IMR-90 (cell line): ENCODE measurements at regions not wholly inside any gene's neighbourhood (a gene's known extent, or its start where the extent isn't known, plus 50 kb on each side); places are given as distances from the start of the nearest gene placed in this dataset.

Experiments
- BHLHE40 ChIP-seq: fragments of 150-350 bp; IDR thresholded peaks from 2 replicates; pipeline ENCODE4 v1.6.1; 2016; ENCODE audit warnings: mild to moderate bottlenecking, low read depth, low read length
- CEBPB ChIP-seq: IDR thresholded peaks from 2 replicates; pipeline ENCODE4 v1.6.1; 2012; ENCODE audit warnings: low read depth, low read length, improper control_type of control experiment
- CHD1 ChIP-seq: IDR thresholded peaks from 2 replicates; pipeline ENCODE4 v1.6.1; 2012; ENCODE audit warnings: low read depth, low read length, improper control_type of control experiment
- CTCF ChIP-seq: conservative IDR thresholded peaks from 2 replicates; pipeline ENCODE4 v1.5.1; 2012; ENCODE audit warnings: mild to moderate bottlenecking, low read depth, low read length, improper control_type of control experiment
- FOS ChIP-seq: fragments of 150-350 bp; IDR thresholded peaks from 2 replicates; pipeline ENCODE4 v1.6.1; 2016; ENCODE audit warnings: low read depth, low read length
- MAFK ChIP-seq: IDR thresholded peaks from 2 replicates; pipeline ENCODE4 v1.6.1; 2012; ENCODE audit warnings: low read depth, low read length, improper control_type of control experiment
- MAZ ChIP-seq: IDR thresholded peaks from 2 replicates; pipeline ENCODE4 v1.6.1; 2012; ENCODE audit warnings: low read depth, mild to moderate bottlenecking, low read length, improper control_type of control experiment, moderate library complexity, borderline replicate concordance
- POLR2A ChIP-seq: IDR thresholded peaks from 2 replicates; pipeline ENCODE4 v1.6.1; 2012; ENCODE audit warnings: mild to moderate bottlenecking, low read depth, low read length
- RAD21 ChIP-seq: IDR thresholded peaks from 2 replicates; pipeline ENCODE4 v1.6.1; 2012; ENCODE audit warnings: low read length, improper control_type of control experiment
- RCOR1 ChIP-seq: IDR thresholded peaks from 2 replicates; pipeline ENCODE4 v1.6.1; 2012; ENCODE audit warnings: mild to moderate bottlenecking, low read length, improper control_type of control experiment; ENCODE audit not compliant: insufficient replicate concordance
- RFX5 ChIP-seq: IDR thresholded peaks from 2 replicates; pipeline ENCODE4 v1.8.0; 2012; ENCODE audit warnings: low read depth, mild to moderate bottlenecking, low read length, moderate library complexity
- SMC3 ChIP-seq: fragments of 150-350 bp; IDR thresholded peaks from 2 replicates; pipeline ENCODE4 v1.6.1; 2016; ENCODE audit warnings: low read depth, mild to moderate bottlenecking, antibody characterized with exemption, low read length, moderate library complexity
- USF2 ChIP-seq: fragments of 150-350 bp; IDR thresholded peaks from 2 replicates; pipeline ENCODE4 v1.6.1; 2017; ENCODE audit warnings: mild to moderate bottlenecking, antibody characterized with exemption, low read length, low read depth

GRCh38 chr1:66460776-66461175 lies 73.2 kb upstream of the SGIP1 start:
- no peak for TF ChIP-seq CTCF
- TF ChIP-seq POLR2A = no peak
- TF ChIP-seq CEBPB = no peak
- no peak for TF ChIP-seq CHD1
- no peak for TF ChIP-seq USF2
- no peak for TF ChIP-seq MAZ
- TF ChIP-seq RFX5 = no peak
- no peak for TF ChIP-seq MAFK
- TF ChIP-seq RAD21 = no peak
- TF ChIP-seq BHLHE40 = no peak
- TF ChIP-seq RCOR1 = no peak
- TF ChIP-seq FOS = no peak
- no peak for TF ChIP-seq SMC3
